Amygdala (tissue), 56 donors: ENCODE measurements at regions not wholly inside any gene's neighbourhood (a gene's known extent, or its start where the extent isn't known, plus 50 kb on each side); places are given as distances from the start of the nearest gene placed in this dataset.
"Not testable (repeated sequence)": the region's sequence is repeated elsewhere in the genome, so short reads cannot be mapped to it uniquely, and the experiment has no call there.

Source experiments
- DNase-seq, 56 donors: peaks; one replicate each; lab custom pipeline; 2025; lab: John Stamatoyannopoulos, UW

DNA sequence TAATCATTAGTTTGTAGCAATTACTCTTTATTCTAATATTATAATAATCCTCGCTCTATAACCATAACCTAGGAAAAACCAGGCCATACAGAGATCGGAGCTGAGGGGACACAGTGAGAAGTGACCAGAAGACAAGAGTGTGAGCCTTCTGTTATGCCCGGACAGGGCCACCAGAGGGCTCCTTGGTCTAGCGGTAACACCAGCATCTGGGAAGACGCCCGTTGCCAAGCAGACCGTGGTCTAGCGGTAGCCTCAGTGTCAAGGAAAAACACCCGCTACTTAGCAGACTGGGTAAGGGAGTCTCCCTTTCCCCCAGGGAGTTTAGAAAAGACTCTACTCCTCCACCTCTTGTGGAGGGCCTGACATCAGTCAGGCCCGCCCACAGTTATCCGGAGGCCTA is 235.9 kb upstream of the ACO1 start:
- not testable (repeated sequence) for DNase-seq

DNA sequence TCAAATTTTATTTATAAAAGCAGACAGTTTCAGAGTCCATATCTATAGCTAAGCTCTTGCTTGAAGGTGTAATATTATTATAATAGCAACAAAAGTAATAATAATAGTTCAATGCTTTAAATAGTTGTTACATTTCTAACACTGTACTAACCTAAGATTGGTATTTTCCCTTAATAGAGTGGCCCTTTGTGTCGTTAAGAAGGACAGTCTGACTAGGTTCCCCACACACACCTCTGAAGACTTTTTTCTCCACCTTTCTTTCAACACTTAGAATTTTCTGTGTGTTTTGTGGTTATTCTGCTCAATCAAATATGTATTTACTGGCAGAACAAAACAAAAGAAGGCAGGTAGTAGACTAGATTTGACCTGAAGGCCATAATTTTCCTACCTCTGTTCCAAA is 223.2 kb upstream of the ACO1 start:
- no peak for DNase-seq

DNA sequence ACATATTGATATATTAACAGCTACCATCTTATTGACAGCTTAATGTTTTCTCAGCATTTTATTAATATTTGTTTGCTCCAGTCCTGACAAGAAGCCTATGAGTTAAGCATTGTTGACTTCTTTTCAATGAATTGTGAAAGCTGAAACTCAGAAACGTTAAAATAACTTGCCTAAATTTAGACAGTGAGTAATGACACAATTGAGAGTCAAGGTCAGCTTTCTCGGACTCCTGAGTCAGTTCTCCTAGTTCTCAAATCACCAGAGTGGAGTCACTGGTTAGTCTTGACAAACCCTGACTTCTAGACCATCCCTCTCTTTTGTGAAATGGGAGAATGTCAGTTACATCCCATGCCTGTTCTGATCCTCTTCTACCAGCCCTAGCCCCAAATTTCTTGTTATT is 222.7 kb upstream of the ACO1 start:
- DNase-seq: no peak

DNA sequence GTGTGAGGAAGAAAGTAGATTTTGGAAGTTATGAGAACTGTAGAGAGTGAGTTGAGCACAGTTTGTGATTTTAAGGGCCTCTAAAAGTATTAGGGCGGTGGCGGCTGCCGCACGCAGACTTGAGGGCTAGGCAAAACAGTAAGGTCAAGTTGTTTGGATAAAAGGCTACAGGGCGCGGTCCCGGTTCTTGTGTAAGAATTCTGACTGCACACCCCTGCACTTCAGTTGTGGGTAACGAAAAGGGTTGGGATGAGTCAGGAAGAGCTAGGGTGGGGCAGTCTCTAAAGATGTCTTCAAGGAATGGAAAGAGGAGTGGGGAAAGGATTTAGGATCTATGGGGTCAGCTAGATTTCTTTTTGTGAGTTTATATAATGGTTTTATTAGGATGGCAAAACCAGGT is 218.1 kb upstream of the ACO1 start:
- not testable (repeated sequence) for DNase-seq

DNA sequence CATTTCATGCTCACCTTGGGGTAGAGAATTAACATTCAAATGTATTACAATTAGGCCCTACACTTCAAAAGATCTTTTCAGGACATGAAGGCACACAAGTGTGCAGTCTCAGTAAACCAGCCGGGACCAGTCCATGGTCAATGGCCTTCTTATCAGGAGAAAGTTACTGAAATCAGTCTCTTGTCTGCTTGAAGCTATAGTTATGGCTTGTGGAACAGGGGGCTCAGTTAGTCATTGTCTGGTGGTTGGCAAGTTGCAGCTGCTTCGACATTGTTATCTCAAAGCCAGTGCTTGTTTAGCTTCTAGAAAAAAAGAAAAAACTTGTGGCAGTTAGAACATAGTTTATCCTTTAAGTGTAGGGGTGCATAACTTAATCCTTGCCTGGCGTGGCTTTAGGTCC is 213.1 kb upstream of the ACO1 start:
- DNase-seq: no peak

DNA sequence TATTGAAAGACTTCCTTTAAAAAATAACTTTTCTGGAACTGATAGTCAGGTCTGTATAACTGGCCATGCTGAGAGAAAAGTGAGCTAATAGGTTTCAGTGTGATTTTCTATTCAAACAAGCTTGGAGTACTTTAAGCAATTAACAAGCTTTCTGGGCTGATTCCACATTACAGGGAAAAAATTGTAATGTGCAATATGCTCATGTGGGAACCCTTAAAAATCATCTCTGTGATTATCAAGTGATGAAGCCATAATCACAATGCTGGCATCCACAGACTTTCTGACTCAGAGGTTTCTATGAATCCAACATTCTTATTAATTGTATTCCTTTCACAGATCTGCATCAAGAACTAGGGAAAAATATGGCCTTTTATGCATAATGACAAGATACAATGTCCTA is 212.2 kb upstream of the ACO1 start:
- no peak for DNase-seq

DNA sequence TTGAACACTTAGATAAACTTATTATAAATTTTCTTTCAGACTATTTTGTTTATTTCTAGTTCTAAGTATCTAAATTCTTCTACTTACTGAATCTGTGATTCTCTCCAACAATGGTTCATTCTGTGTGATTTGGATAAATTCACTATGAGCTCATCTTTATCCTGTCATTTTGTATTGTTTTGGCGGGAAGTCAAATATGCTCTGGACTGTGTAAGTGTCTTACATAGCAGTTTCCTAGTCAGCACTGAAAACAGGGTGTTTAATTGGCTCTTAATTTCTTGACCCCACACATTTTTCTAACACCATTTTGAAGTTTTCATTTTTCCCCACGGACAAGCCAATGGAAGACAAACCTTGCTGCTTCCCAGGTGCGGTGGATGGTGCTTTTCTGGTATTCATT is 207.0 kb upstream of the ACO1 start:
- DNase-seq: peak in 1 of 56 donors; percentile 4

DNA sequence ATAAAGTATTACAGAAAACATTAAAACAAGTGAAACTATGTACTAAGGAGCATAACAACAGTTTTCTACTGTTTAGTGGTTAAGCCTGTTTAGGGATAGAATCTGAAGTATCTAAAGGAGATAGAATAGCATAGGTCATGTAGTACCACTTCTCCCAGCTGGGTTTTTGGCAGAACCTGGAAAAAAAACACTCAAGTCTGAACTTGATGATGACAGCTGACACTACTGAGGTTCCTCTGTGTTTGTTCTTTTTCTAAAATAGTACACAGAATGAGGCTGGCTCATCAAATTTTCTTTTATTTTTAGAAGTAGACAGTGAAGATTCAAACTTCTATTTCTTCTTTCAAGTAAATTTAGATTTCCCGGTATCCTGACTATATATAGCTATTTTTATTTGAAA is 203.8 kb upstream of the ACO1 start:
- DNase-seq: no peak

DNA sequence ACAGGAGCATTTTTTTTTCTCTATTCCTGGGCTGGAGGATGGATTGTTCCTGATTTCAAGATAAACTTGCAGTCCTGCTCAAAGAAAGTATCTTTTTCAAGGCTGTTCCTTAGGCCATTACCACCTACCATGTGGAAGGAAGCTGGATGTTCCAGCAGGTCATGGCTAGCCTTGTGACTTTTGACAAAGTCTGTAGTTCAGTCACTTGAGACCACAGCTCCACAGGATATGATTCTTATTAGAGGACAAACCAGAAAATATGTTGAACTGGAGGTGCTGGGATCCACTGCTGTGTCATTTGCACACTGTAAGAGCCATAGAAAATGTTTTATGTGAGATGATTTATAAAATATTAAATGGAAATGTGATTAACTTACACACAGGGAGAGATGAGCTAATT is 184.2 kb upstream of the ACO1 start:
- DNase-seq: no peak

DNA sequence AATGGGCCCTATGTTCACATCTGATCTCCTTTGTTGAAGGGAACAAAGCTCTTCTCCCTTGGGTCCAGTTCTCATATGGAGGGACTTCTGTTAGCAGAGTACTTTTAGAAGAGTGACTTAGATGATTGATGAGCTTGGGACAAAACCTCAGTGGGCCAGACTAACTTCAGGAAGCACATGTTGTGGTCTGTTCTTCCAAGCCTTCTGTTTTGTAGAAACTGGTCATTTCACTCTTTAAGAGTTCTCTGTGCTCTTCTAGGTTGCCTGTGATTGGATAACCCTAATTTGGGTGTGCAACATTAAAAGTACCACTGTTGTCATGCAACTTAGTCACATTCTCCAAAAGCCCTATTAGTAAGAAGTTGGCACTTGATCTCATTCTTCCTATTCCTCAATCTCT is 183.5 kb upstream of the ACO1 start:
- DNase-seq: no peak

DNA sequence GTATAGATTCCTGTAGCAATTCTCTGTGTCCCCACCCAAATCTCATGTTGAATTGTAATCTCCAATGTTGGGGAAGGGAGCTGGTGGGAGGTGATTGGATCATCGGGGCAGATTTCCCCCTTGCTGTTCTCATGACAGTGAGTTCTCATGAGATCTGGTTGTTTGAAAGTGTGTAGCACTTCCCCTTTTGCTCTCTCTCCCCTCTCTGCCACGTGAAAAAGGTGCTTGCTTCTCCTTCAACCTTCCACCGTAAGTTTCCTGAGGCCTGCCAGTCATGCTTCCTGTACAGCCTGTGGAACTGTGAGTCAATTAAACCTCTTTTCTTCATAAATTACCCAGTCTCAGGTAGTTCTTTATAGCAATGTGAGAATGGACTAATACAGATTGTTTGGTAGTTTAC is 175.3 kb upstream of the ACO1 start:
- not testable (repeated sequence) for DNase-seq

DNA sequence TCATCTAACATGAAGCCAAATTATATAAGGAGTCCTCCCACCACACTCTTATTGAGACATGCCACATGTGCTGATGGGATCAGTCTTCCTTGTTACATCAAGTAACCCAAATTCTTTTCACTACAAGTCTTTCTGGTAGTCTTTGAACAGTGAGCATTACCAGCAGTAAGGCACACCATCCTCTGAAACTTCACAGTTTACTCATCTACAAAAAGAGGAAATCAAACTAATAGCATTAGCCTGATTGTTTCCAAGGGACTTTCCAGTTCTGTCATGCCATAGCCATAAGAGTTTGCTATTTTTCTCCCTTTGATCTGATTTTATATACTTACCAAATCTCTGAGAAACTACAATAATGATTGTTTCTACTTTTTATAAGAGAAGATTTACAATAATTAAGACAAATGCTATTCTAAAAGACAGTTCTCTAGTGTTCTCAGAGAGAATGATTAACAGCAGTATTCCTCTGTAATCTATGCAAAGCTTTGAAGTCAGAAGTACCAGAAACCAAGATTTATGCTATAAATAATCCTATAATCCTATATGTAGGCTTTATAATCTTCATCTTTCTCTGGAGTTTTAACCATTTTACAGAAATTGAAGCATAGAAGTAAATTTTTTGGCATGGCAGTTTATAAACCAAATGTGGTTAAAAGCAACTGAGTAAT is 166.2 kb upstream of the ACO1 start:
- no peak for DNase-seq

DNA sequence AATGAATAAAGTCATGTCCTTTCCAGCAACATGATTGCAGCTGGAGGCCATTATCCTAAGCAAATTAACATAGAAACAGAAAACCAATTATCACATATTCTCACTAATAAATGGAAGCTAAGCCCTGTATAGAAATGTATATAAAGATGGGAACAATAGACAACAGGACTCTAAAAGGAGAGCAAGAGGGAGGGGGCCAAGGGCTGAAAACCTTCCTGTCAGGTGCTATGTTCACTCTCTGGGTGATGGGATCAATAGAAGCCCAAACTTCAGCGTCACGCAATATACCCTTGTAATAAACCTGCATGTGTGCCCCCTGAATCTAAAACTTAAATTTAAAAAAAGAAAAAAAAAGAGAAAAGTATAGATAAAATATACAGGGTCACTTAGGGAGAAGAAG is 163.7 kb upstream of the ACO1 start:
- DNase-seq: no peak

DNA sequence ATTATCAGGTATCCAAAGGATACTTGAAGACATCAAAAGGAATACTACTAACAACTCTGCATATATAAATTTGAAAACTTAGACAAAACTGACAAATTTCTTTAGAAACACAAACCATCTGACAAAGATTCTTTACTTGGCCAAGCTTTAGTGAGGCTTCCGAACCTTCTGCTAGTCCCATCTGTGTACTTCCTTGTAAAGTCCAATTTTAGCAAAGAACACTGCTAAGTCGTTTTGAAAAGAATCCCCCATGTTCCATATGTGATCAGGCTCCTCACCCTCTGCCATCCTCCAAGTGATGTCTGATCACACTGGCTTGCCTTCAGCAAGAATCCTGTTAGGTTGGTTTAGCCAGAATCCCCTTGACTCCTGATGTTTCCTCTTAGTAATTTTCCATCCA is 150.0 kb upstream of the ACO1 start:
- DNase-seq: no peak

DNA sequence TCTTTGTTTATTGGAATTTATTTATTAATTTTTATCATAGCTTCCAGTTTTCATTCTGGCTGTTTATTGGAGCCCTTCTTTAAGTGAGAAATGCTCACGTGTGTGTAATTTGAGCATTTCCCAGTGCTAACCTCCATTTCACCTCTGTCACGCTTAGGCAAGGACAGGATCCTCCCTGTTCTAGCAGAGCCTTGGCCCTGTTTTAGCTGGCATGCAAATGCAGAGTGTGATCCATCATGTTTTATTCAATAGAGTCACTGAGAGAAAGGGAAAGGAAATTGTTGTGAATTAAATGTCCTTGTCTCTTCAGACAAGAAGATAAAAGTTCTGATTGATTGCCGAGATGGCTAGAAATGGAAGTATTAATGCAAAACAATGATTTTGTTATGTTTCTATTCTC is 137.3 kb upstream of the ACO1 start:
- peak in 7 of 56 donors; percentile 2 to 26 (median 17) for DNase-seq

DNA sequence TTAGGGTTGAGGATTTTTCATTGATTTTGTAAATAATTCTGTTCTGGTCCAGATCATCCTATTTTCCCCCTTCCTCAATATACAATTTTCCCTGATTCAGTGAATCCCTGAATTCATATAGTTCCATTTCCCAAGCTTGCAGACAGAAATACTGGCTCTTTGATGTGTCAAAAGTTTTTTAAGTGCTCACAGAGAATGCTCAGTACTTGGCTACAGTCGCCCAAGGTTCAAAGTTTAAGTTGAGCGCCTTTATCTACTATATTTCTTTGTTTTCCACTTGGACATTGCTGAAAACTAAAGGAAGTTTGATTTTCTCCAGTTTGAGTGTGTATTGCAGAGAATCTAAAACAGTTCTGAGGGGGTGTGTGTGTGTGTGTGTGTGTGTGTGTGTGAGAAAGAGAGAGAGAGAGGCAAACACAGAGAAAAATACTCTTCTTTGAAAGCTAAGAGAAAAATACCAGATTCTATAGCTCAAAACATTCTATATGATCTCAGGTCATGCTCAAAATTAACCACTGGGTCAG is 136.2 kb upstream of the ACO1 start:
- DNase-seq: no peak

DNA sequence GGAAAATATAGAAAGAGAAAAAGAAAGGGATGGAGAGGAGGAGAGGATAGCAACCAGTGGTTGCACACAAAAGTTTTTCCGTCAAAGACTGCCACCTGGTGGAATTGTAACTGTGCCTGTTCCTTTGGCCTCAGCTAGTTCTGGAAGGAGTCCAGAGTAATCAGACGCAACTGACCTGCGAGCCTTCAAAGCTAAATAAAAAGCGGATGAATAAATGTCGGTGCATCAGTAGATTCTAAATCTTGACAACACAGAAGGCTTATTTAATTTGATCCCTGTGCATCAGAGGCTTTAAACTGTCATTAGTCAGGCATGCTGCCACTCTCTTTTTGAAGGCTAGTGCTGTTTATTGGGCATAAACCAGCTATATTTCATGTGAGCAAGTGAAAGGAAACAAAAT is 132.9 kb upstream of the ACO1 start:
- DNase-seq: peak in 42 of 56 donors; percentile 1 to 73 (median 21)

DNA sequence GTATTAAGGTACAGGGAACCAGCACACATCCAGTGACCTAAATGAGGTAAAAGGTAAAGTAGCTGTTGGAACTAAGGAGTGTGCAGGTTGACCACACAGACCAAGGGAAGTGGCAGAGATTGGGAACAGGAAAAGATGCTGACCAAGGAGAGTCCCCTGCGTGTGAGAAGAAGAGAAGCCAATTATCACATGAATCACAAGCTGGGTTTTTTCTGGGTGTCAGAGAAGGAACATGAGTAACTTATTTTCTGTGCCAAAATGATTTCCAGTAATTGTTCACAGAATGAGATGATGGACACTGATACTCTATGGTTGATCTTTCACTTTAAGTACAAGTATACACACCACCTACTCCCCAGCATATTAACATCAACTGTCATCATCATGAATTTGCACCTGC is 130.7 kb upstream of the ACO1 start:
- no peak for DNase-seq

DNA sequence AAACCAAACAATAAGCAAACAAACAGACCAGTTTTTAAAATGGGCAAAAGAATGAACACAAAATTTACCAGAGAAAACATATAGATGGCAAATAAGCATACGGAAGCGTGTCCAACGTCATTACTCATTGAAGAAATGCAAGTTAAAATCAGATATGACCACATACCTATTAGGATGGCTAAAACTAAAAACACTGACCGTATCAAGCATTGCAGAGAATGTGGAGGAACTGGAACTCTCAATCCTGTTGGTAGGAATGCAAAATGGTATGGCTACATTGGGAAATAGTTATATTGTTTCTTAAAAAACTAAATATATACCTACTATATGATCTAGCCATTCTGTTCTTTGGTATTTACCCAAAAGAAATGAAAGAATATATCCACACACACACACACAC is 129.4 kb upstream of the ACO1 start:
- no peak for DNase-seq

DNA sequence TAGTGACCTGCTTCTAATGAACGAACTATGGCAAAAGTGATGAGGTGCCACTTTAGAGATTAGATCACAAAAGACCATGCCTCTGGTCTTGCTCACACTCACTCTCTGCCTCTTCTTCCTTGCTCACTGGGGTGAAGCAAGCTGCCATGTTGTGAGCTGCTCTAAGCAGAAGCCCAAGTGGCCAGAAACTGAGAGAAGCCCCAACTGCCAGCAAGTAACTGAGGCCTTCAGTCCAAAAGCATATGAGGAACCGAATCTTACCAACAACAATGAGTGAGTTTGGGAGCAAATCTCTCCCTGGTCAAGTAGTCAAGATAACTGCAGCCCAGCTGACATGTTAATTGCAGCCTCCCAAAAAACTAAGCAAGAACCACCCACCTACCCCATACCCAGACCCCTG is 126.0 kb upstream of the ACO1 start:
- no peak for DNase-seq

DNA sequence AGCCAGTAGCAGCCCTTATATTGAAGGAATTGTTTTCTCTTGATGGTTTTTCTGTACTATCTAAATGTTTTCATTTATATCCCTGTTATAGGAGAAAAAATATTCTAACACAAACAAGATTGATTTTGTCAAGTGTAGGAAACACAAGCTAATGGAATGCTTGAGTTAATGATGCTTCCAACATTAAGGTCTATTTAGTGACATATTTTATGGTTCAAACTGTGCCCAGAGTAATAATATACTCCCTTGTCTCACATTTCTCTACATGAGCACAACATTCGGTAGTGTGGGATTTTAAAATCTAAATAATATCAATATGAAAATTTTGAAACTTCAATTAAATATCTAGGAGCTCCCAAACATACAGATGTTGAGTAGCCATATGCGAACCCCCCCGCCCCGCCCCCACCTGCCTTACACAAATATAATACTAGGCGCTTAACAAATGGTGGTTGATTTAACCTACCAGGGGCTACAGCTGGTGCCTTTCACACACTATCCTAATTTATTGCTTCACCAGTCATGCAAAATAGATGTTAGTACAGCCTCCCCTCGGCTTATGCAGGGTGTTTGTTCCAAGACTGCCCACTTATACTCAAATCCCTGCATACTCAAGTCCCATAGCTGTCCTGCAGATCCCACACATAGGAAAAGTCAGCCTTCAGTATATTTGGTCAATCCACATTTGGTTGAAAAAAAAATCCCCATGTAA is 124.1 kb upstream of the ACO1 start:
- no peak for DNase-seq

DNA sequence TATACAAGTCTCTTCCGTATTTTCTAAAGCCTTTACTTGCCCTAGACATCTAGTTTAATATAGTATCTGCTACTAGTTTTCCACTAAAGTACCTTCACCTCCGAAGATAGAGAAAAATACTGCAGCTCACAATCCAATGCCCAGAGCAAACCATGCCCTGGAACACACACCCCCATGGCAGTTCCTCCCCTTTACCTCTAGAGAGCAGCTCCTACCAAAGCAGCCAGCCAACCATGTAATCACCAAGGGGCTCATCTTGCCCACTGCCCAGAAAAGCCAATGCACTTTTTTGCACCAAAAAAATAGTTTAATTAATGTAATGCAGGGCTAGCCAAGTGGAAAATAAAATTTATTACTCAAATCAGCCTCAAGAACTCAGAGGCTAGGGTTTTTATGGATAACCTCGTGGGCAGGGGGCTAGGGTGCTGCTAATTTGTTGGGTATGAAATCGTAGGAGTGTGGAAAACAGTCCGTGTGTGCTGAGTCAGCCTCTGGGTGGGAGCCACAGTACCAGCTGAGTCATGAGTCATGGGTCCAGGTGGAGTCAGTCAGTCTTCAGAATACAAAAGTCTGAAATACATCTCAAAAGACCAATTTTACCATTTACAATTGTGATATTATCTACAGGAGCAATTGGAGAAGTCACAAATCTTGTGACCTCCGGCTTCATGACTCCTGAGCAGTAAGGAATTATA is 120.1 kb upstream of the ACO1 start:
- DNase-seq: no peak
